SK-N-SH treated with all-trans-retinoic acid at 6 μM for 48 hours (cell line): ENCODE measurements at regions not wholly inside any gene's neighbourhood (a gene's known extent, or its start where the extent isn't known, plus 50 kb on each side); places are given as distances from the start of the nearest gene placed in this dataset.

Experiments used
- ATAC-seq: fragments of 200-7000 bp; cut with Tn5 transposase; 3 replicates; pipeline ENCODE4 v1.9.1; 2020; ENCODE audit warnings: mild to moderate bottlenecking, moderate library complexity
- BACH2 ChIP-seq: fragments of 250-450 bp; sonication (Bioruptor Pico); IDR thresholded peaks from 2 replicates; pipeline ENCODE4 v1.9.0; 2021; ENCODE audit warnings: mild to moderate bottlenecking, borderline replicate concordance
- CREB5 ChIP-seq: fragments of 250-450 bp; sonication (Bioruptor Pico); IDR thresholded peaks from 2 replicates; pipeline ENCODE4 v1.5.1; 2020; ENCODE audit warnings: low read depth, mild to moderate bottlenecking, moderate library complexity
- CSDC2 ChIP-seq: fragments of 250-450 bp; sonication (Bioruptor Pico); IDR thresholded peaks from 2 replicates; pipeline ENCODE4 v1.5.0; 2020; ENCODE audit warnings: mild to moderate bottlenecking, moderate library complexity
- CSRNP3 ChIP-seq: fragments of 250-450 bp; sonication (Bioruptor Pico); IDR thresholded peaks from 2 replicates; pipeline ENCODE4 v1.5.1; 2021; ENCODE audit warnings: mild to moderate bottlenecking, moderate library complexity
- ESRRG ChIP-seq: fragments of 250-450 bp; sonication (Bioruptor Pico); IDR thresholded peaks from 2 replicates; pipeline ENCODE4 v1.6.1; 2021; ENCODE audit warnings: mild to moderate bottlenecking
- GLIS3 ChIP-seq: fragments of 250-450 bp; sonication (Bioruptor Pico); IDR thresholded peaks from 2 replicates; pipeline ENCODE4 v1.5.0; 2020; ENCODE audit warnings: mild to moderate bottlenecking, moderate library complexity
- ISL1 ChIP-seq: fragments of 250-450 bp; sonication (Bioruptor Pico); IDR thresholded peaks from 2 replicates; pipeline ENCODE4 v2.1.2; 2022; ENCODE audit warnings: mild to moderate bottlenecking, moderate library complexity
- OSR1 ChIP-seq: fragments of 250-450 bp; sonication (Bioruptor Pico); IDR thresholded peaks from 2 replicates; pipeline ENCODE4 v1.8.0; 2022; ENCODE audit warnings: moderate library complexity, mild to moderate bottlenecking, inconsistent platforms
- POU6F1 ChIP-seq: fragments of 250-450 bp; sonication (Bioruptor Pico); IDR thresholded peaks from 2 replicates; pipeline ENCODE4 v1.8.0; 2021; ENCODE audit warnings: low read depth, mild to moderate bottlenecking, moderate library complexity, borderline replicate concordance
- PPARA ChIP-seq: fragments of 250-450 bp; sonication (Bioruptor Pico); IDR thresholded peaks from 2 replicates; pipeline ENCODE4 v1.5.0; 2020; ENCODE audit warnings: mild to moderate bottlenecking, borderline replicate concordance
- RARB ChIP-seq: fragments of 250-450 bp; sonication (Bioruptor Pico); IDR thresholded peaks from 2 replicates; pipeline ENCODE4 v1.8.0; 2021; ENCODE audit warnings: mild to moderate bottlenecking, moderate library complexity
- SNAI2 ChIP-seq: fragments of 250-450 bp; sonication (Bioruptor Pico); IDR thresholded peaks from 2 replicates; pipeline ENCODE4 v1.5.0; 2020; ENCODE audit warnings: mild to moderate bottlenecking, moderate library complexity
- TOX ChIP-seq: fragments of 250-450 bp; sonication (Bioruptor Pico); IDR thresholded peaks from 2 replicates; pipeline ENCODE4 v1.8.0; 2021; ENCODE audit warnings: mild to moderate bottlenecking, moderate library complexity, borderline replicate concordance
- TSHZ2 ChIP-seq: fragments of 250-450 bp; sonication (Bioruptor Pico); IDR thresholded peaks from 2 replicates; pipeline ENCODE4 v1.5.0; 2020; ENCODE audit warnings: mild to moderate bottlenecking, moderate library complexity
- ZC3H10 ChIP-seq: fragments of 250-450 bp; sonication (Bioruptor Pico); IDR thresholded peaks from 2 replicates; pipeline ENCODE4 v1.5.1; 2021; ENCODE audit warnings: mild to moderate bottlenecking, moderate library complexity
- ZFP30 ChIP-seq: fragments of 450-650 bp; formaldehyde crosslinking; IDR thresholded peaks from 2 replicates; pipeline ENCODE4 v1.5.0; 2022; ENCODE audit warnings: mild to moderate bottlenecking, moderate library complexity
- ZNF565 ChIP-seq: fragments of 450-650 bp; formaldehyde crosslinking; conservative IDR thresholded peaks from 2 replicates; pipeline ENCODE4 v1.5.0; 2020; ENCODE audit warnings: low read depth, mild to moderate bottlenecking, moderate library complexity
- ZNF8 ChIP-seq: fragments of 450-650 bp; formaldehyde crosslinking; IDR thresholded peaks from 2 replicates; pipeline ENCODE4 v1.5.0; 2020; ENCODE audit warnings: mild to moderate bottlenecking, moderate library complexity

GRCh38 chr3:73326396-73326795 is 264.9 kb downstream of the EBLN2 start:
- TF ChIP-seq ZNF565 = no peak
- no peak for TF ChIP-seq CSDC2
- TF ChIP-seq RARB (CRISPR knock-in tag) = no peak
- TF ChIP-seq CREB5 (CRISPR knock-in tag) = no peak
- TF ChIP-seq ZC3H10 (CRISPR knock-in tag) = no peak
- no peak for TF ChIP-seq PPARA
- TF ChIP-seq ZFP30 (CRISPR knock-in tag) = no peak
- TF ChIP-seq POU6F1 (CRISPR knock-in tag) = no peak
- no peak for TF ChIP-seq GLIS3 (CRISPR knock-in tag)
- TF ChIP-seq CSRNP3 = no peak
- no peak for TF ChIP-seq SNAI2 (CRISPR knock-in tag)
- TF ChIP-seq BACH2 (CRISPR knock-in tag) = no peak
- no peak for TF ChIP-seq ESRRG (CRISPR knock-in tag)
- TF ChIP-seq, all 23 proteins: peak for 0
- no peak for ATAC-seq

- ATAC-seq = no peak
- no peak for TF ChIP-seq TOX
- no peak for TF ChIP-seq ISL1 (CRISPR knock-in tag)
- TF ChIP-seq CSDC2 = no peak
- TF ChIP-seq TSHZ2 = no peak
- no peak for TF ChIP-seq CREB5 (CRISPR knock-in tag)
- TF ChIP-seq RARB (CRISPR knock-in tag) = no peak
- no peak for TF ChIP-seq ZNF565
- TF ChIP-seq OSR1 (CRISPR knock-in tag) = no peak
- TF ChIP-seq ZC3H10 (CRISPR knock-in tag) = no peak
- no peak for TF ChIP-seq GLIS3 (CRISPR knock-in tag)
- TF ChIP-seq BACH2 (CRISPR knock-in tag) = no peak
- TF ChIP-seq ZNF8 = no peak
Measured at GRCh38 chr3:73327052-73327451, 265.6 kb downstream of the EBLN2 start.
